ENCODE measurements at regions not wholly inside any gene's neighbourhood (a gene's known extent, or its start where the extent isn't known, plus 50 kb on each side); places are given as distances from the start of the nearest gene placed in this dataset.

- Mint-ChIP-seq H3K36me3 (ENCODE audit: insufficient read depth) (no peaks in the 10 kb centered on the region), H3K27ac (ENCODE audit: low read depth) (no peak overlapping the region), H3K9me3 (no peaks in the 10 kb centered on the region), H3K4me1 (no peaks in the 10 kb centered on the region), H3K4me3 (no peak overlapping the region), H3K27me3 (no peaks in the 10 kb centered on the region)
- ATAC-seq (replicated peaks; ENCODE audit: extremely low read depth, poor library complexity, severe bottlenecking) (no peak), DNase-seq (ENCODE audit: low spot score in 2 of 2) (no peak)
Observed at GRCh38 chr10:32130788-32131187, 74.6 kb upstream of the KIF5B start.

GRCh38 chr10:32125023-32125422 lies 68.8 kb upstream of the KIF5B start:
- Mint-ChIP-seq H3K27ac (ENCODE audit: low read depth) (no peak overlapping the region), H3K4me1 (no peaks in the 10 kb centered on the region), H3K9me3 (no peaks in the 10 kb centered on the region), H3K4me3 (no peak overlapping the region), H3K36me3 (ENCODE audit: insufficient read depth) (no peaks in the 10 kb centered on the region), H3K27me3 (no peaks in the 10 kb centered on the region)
- no peak for ATAC-seq (replicated peaks; ENCODE audit: extremely low read depth, poor library complexity, severe bottlenecking)
- no peak for DNase-seq (ENCODE audit: low spot score in 2 of 2)

DNA sequence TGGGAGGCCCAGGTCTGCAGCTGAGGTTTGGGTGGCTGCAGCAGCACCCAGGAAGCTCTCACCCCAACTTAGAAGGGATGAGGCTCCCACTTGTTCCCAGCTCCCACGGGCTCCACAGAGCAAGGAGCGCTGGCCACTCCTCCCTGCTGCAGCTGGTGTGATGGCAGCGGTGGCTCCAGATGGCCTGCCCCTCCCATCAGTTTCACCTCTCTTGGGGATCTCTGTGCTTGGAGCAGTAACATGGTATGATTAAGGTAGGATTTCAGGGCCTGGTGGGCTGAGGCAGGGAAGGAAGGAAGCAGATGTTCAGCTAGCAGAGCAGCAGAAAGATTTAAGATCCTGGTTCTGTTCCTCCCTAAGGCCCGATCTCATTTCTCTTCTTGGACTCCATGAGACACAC lies 66.8 kb upstream of the KIF5B start:
- Mint-ChIP-seq H3K9me3 (no peaks in the 10 kb centered on the region), H3K27ac (ENCODE audit: low read depth) (no peak overlapping the region), H3K27me3 (no peaks in the 10 kb centered on the region), H3K4me1 (no peaks in the 10 kb centered on the region), H3K4me3 (no peak overlapping the region), H3K36me3 (ENCODE audit: insufficient read depth) (no peaks in the 10 kb centered on the region)
- ATAC-seq (replicated peaks; ENCODE audit: extremely low read depth, poor library complexity, severe bottlenecking) (no peak), DNase-seq (ENCODE audit: low spot score in 2 of 2) (no peak)

DNA sequence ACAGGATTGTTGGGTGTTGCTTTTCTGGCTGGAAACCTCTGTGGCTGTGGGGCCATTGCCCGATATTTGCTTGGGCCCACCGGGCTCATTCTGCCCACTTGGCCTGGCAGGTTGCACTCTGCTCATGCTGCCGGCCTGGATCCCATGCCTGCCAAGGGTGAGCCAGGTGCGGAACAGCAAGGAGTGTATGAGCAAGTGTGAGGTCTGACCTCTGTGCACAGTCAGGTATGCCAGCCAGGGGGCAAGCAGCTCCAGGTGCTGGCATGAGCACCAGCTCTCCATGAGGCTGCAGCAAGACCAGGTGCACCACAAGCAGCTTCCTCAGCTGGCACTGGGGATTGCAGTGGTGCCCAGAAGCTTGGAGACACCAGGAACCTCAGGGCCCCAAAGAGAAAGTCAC lies 65.4 kb upstream of the KIF5B start:
- Mint-ChIP-seq H3K27ac (ENCODE audit: low read depth) (no peak overlapping the region), H3K9me3 (no peaks in the 10 kb centered on the region), H3K4me3 (no peak overlapping the region), H3K36me3 (ENCODE audit: insufficient read depth) (no peaks in the 10 kb centered on the region), H3K27me3 (no peaks in the 10 kb centered on the region), H3K4me1 (no peaks in the 10 kb centered on the region)
- ATAC-seq (replicated peaks; ENCODE audit: extremely low read depth, poor library complexity, severe bottlenecking) (no peak), DNase-seq (ENCODE audit: low spot score in 2 of 2) (no peak)

DNA sequence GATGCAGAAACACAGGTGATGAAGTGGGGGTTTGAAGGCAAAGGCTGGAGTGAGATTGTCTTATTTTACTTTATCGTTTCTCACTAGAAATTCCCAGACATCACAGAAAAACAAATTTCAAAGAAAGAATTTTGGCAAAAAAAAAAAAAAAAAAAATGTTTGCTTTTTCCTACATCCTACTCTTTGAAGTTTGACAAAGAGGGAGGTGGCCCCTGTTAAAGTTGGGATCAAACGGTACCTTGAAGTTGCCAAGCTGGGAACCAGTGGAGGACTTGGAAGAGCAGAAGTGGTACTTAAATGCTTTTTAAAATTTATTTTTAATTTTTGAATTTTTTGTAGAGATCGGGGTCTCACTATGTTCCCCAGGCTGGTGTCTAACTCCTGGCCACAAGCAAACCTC lies 63.9 kb upstream of the KIF5B start:
- DNase-seq (ENCODE audit: low spot score in 2 of 2) (no peak), ATAC-seq (replicated peaks; ENCODE audit: extremely low read depth, poor library complexity, severe bottlenecking) (no peak)
- Mint-ChIP-seq H3K36me3 (ENCODE audit: insufficient read depth) (no peaks in the 10 kb centered on the region), H3K4me1 (no peaks in the 10 kb centered on the region), H3K9me3 (peaks cover 5% of the 10 kb centered on the region), H3K27ac (ENCODE audit: low read depth) (no peak overlapping the region), H3K27me3 (peaks cover 14% of the 10 kb centered on the region), H3K4me3 (no peak overlapping the region)

GRCh38 chr10:32114508-32114907 lies 58.3 kb upstream of the KIF5B start:
- Mint-ChIP-seq H3K27ac (ENCODE audit: low read depth) (no peak overlapping the region), H3K27me3 (peaks cover 25% of the 10 kb centered on the region)

DNA sequence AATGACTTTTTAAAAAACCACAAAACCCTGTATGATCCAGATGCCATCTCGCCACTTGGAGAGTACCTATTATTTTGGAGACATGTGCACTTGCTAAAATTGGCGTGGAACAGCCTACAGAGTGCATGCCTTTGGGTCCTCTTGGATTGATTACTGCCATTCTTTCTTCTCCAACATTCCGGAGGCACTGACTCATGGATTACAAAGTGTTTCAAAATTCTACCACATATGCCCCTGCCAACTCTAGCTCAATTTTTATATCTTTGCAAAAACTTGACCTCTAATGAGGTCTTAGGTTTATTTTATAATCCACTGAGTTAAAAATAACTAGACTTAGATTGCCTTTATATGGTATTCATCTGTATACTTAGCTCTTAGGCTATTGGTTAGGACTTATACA lies 55.8 kb upstream of the KIF5B start:
- Mint-ChIP-seq H3K27ac (ENCODE audit: low read depth) (no peak overlapping the region), H3K4me3 (no peak overlapping the region), H3K9me3 (peaks cover 5% of the 10 kb centered on the region), H3K27me3 (peaks cover 25% of the 10 kb centered on the region), H3K36me3 (ENCODE audit: insufficient read depth) (no peaks in the 10 kb centered on the region), H3K4me1 (no peaks in the 10 kb centered on the region)
- DNase-seq (ENCODE audit: low spot score in 2 of 2), result no peak
- no peak for ATAC-seq (replicated peaks; ENCODE audit: extremely low read depth, poor library complexity, severe bottlenecking)

More at GRCh38 chr10:32114508-32114907, 58.3 kb upstream of the KIF5B start:
- no peak for DNase-seq (ENCODE audit: low spot score in 2 of 2)
- Mint-ChIP-seq H3K36me3 (ENCODE audit: insufficient read depth) (no peaks in the 10 kb centered on the region), H3K4me1 (no peaks in the 10 kb centered on the region), H3K4me3 (no peak overlapping the region), H3K9me3 (peaks cover 5% of the 10 kb centered on the region)
- ATAC-seq (replicated peaks; ENCODE audit: extremely low read depth, poor library complexity, severe bottlenecking), result no peak

DNA sequence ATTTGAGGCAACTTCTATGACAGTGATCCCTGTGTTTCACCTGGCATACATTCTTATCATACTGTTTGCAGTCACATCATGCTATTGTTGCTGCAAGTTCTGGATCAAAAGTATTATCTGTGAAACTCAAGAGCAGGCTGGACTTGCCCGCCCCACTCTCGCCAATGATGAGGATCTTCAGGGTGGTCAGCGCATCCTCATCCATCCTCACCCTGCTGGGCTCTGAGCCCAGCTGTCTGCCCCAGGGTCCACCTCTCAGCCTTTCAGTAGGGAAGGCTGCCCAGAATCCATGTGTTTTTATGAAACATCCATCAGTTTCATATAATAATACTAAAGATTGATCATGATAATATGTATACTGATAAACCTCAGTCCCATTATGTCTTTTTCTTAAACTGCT lies 55.4 kb upstream of the KIF5B start:
- ATAC-seq (replicated peaks; ENCODE audit: extremely low read depth, poor library complexity, severe bottlenecking) (no peak), DNase-seq (ENCODE audit: low spot score in 2 of 2) (no peak)
- H3K27me3 Mint-ChIP-seq, result peaks cover 25% of the 10 kb centered on the region
- no peak overlapping the region for H3K4me3 Mint-ChIP-seq
- H3K4me1 Mint-ChIP-seq, result no peaks in the 10 kb centered on the region
- H3K27ac Mint-ChIP-seq (ENCODE audit: low read depth), result no peak overlapping the region
- no peaks in the 10 kb centered on the region for H3K36me3 Mint-ChIP-seq (ENCODE audit: insufficient read depth)
- peaks cover 5% of the 10 kb centered on the region for H3K9me3 Mint-ChIP-seq

DNA sequence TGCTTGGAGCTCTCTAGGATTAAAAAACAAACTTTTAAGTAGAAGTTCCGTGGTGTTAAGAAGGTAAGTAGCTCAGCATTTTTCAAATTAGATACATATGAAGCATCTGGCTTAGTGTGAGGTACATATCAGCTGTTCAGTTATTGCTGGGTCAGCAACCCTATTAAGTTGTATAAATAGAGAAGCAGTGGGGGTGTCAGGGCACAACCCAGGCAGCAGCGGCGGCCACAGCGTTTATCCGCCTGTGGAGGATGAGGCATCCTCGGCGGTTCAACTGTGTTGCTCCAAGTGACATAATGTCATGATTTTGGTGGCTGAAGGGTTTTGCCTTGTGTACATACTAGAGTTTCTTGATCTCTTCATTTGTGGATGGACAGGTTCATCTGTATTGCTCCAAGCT lies 54.6 kb upstream of the KIF5B start:
- peaks cover 5% of the 10 kb centered on the region for H3K9me3 Mint-ChIP-seq
- no peak overlapping the region for H3K27ac Mint-ChIP-seq (ENCODE audit: low read depth)
- no peak for ATAC-seq (replicated peaks; ENCODE audit: extremely low read depth, poor library complexity, severe bottlenecking)
- peaks cover 20% of the 10 kb centered on the region for H3K27me3 Mint-ChIP-seq
- H3K36me3 Mint-ChIP-seq (ENCODE audit: insufficient read depth), result no peaks in the 10 kb centered on the region
- no peaks in the 10 kb centered on the region for H3K4me1 Mint-ChIP-seq
- DNase-seq (ENCODE audit: low spot score in 2 of 2), result no peak
- H3K4me3 Mint-ChIP-seq, result no peak overlapping the region

DNA sequence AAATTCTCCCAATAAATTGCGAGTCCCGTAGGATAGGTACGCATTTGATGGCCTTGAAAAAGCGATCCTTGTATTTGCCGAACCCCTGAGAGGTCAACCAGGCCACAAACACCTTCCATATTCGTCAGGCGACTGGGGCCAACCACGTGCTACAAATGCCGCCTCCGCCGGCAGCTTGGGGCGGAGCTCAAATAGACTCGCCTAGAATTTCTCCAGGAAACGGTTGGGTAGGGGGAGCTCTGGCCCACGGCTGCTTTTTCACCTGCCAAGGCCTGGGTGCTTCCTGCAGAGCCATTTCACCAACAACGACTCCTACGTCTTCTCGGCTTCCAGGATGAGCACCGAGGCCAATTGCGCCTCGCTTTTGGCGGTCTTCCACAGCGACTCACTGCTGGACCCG lies 53.4 kb upstream of the KIF5B start:
- H3K4me1 Mint-ChIP-seq, result no peaks in the 10 kb centered on the region
- no peak for ATAC-seq (replicated peaks; ENCODE audit: extremely low read depth, poor library complexity, severe bottlenecking)
- peaks cover 19% of the 10 kb centered on the region for H3K27me3 Mint-ChIP-seq
- H3K36me3 Mint-ChIP-seq (ENCODE audit: insufficient read depth), result no peaks in the 10 kb centered on the region
- DNase-seq (ENCODE audit: low spot score in 2 of 2), result no peak
- no peaks in the 10 kb centered on the region for H3K9me3 Mint-ChIP-seq
- no peak overlapping the region for H3K4me3 Mint-ChIP-seq
- H3K27ac Mint-ChIP-seq (ENCODE audit: low read depth), result no peak overlapping the region

All from central memory CD8-positive, alpha-beta T cell (primary cell).